ENCODE measurements at regions not wholly inside any gene's neighbourhood (a gene's known extent, or its start where the extent isn't known, plus 50 kb on each side); places are given as distances from the start of the nearest gene placed in this dataset.

GRCh38 chr21:14877581-14878228 lies 187.1 kb downstream of the NRIP1 start:
- peaks cover 8% of the 10 kb centered on the region for H3K4me1 Mint-ChIP-seq
- no peak overlapping the region for H3K27ac Mint-ChIP-seq
- H3K9me3 Mint-ChIP-seq: no peaks in the 10 kb centered on the region
- no peak for DNase-seq
- H3K4me3 Mint-ChIP-seq: no peak overlapping the region
- H3K36me3 Mint-ChIP-seq: no peaks in the 10 kb centered on the region
- H3K27me3 Mint-ChIP-seq: no peaks in the 10 kb centered on the region

GRCh38 chr21:14876524-14876840 lies 188.3 kb downstream of the NRIP1 start:
- Mint-ChIP-seq H3K4me3 (no peak overlapping the region), H3K4me1 (peaks cover 8% of the 10 kb centered on the region), H3K27ac (no peak overlapping the region), H3K9me3 (no peaks in the 10 kb centered on the region), H3K27me3 (no peaks in the 10 kb centered on the region), H3K36me3 (no peaks in the 10 kb centered on the region)
- no peak for DNase-seq

- H3K27ac Mint-ChIP-seq: no peak overlapping the region
- no peaks in the 10 kb centered on the region for H3K36me3 Mint-ChIP-seq
- DNase-seq: no peak
- H3K27me3 Mint-ChIP-seq: no peaks in the 10 kb centered on the region
- peaks cover 8% of the 10 kb centered on the region for H3K4me1 Mint-ChIP-seq
- no peaks in the 10 kb centered on the region for H3K9me3 Mint-ChIP-seq
- no peak overlapping the region for H3K4me3 Mint-ChIP-seq
These were observed 188.9 kb downstream of the NRIP1 start for GRCh38 chr21:14875704-14876523.

GRCh38 chr21:14875186-14875585 lies 189.6 kb downstream of the NRIP1 start:
- Mint-ChIP-seq H3K4me1 (peaks cover 8% of the 10 kb centered on the region), H3K27me3 (no peaks in the 10 kb centered on the region), H3K4me3 (no peak overlapping the region), H3K27ac (no peak overlapping the region), H3K36me3 (no peaks in the 10 kb centered on the region), H3K9me3 (no peaks in the 10 kb centered on the region)
- DNase-seq: no peak

- Mint-ChIP-seq H3K4me3 (no peak overlapping the region), H3K4me1 (peaks cover 8% of the 10 kb centered on the region), H3K36me3 (no peaks in the 10 kb centered on the region), H3K27ac (no peak overlapping the region), H3K9me3 (no peaks in the 10 kb centered on the region), H3K27me3 (no peaks in the 10 kb centered on the region)
- DNase-seq: no peak
These were observed 190.4 kb downstream of the NRIP1 start for GRCh38 chr21:14874379-14874778.

- Mint-ChIP-seq H3K9me3 (no peaks in the 10 kb centered on the region), H3K4me3 (no peak overlapping the region), H3K4me1 (no peaks in the 10 kb centered on the region), H3K27ac (no peak overlapping the region), H3K27me3 (no peaks in the 10 kb centered on the region), H3K36me3 (no peaks in the 10 kb centered on the region)
- no peak for DNase-seq
These were observed 192.9 kb downstream of the NRIP1 start for GRCh38 chr21:14871861-14872260.

GRCh38 chr21:14870853-14871149 lies 194.0 kb downstream of the NRIP1 start:
- H3K27me3 Mint-ChIP-seq: peaks cover 2% of the 10 kb centered on the region
- no peaks in the 10 kb centered on the region for H3K4me1 Mint-ChIP-seq
- no peaks in the 10 kb centered on the region for H3K36me3 Mint-ChIP-seq
- H3K9me3 Mint-ChIP-seq: no peaks in the 10 kb centered on the region
- H3K27ac Mint-ChIP-seq: no peak overlapping the region
- no peak for DNase-seq
- no peak overlapping the region for H3K4me3 Mint-ChIP-seq

- H3K9me3 Mint-ChIP-seq: no peaks in the 10 kb centered on the region
- no peak overlapping the region for H3K27ac Mint-ChIP-seq
- DNase-seq: no peak
- no peaks in the 10 kb centered on the region for H3K4me1 Mint-ChIP-seq
- no peaks in the 10 kb centered on the region for H3K36me3 Mint-ChIP-seq
- peaks cover 2% of the 10 kb centered on the region for H3K27me3 Mint-ChIP-seq
- no peak overlapping the region for H3K4me3 Mint-ChIP-seq
These were observed 194.6 kb downstream of the NRIP1 start for GRCh38 chr21:14869984-14870852.

GRCh38 chr21:14866859-14867765 lies 197.7 kb downstream of the NRIP1 start:
- DNase-seq: no peak
- Mint-ChIP-seq H3K36me3 (no peaks in the 10 kb centered on the region), H3K27ac (no peak overlapping the region), H3K27me3 (peaks cover 2% of the 10 kb centered on the region), H3K4me3 (no peak overlapping the region), H3K9me3 (no peaks in the 10 kb centered on the region), H3K4me1 (peaks cover 7% of the 10 kb centered on the region)

GRCh38 chr21:14864211-14865021 lies 200.4 kb downstream of the NRIP1 start:
- Mint-ChIP-seq H3K4me3 (no peak overlapping the region), H3K4me1 (peaks cover 8% of the 10 kb centered on the region), H3K27me3 (peaks cover 2% of the 10 kb centered on the region), H3K36me3 (no peaks in the 10 kb centered on the region), H3K27ac (no peak overlapping the region), H3K9me3 (no peaks in the 10 kb centered on the region)
- peak; percentile 29 for DNase-seq

GRCh38 chr21:14863745-14864210 lies 201.0 kb downstream of the NRIP1 start:
- H3K9me3 Mint-ChIP-seq: no peaks in the 10 kb centered on the region
- H3K4me1 Mint-ChIP-seq: peaks cover 8% of the 10 kb centered on the region
- no peaks in the 10 kb centered on the region for H3K36me3 Mint-ChIP-seq
- no peak for DNase-seq
- no peak overlapping the region for H3K27ac Mint-ChIP-seq
- no peak overlapping the region for H3K4me3 Mint-ChIP-seq
- peaks cover 2% of the 10 kb centered on the region for H3K27me3 Mint-ChIP-seq

GRCh38 chr21:14862794-14863720 lies 201.7 kb downstream of the NRIP1 start:
- H3K27ac Mint-ChIP-seq: no peak overlapping the region
- no peaks in the 10 kb centered on the region for H3K9me3 Mint-ChIP-seq
- no peaks in the 10 kb centered on the region for H3K36me3 Mint-ChIP-seq
- H3K27me3 Mint-ChIP-seq: peaks cover 2% of the 10 kb centered on the region
- DNase-seq: no peak
- no peak overlapping the region for H3K4me3 Mint-ChIP-seq
- H3K4me1 Mint-ChIP-seq: peaks cover 8% of the 10 kb centered on the region

- Mint-ChIP-seq H3K27ac (no peak overlapping the region), H3K4me1 (peaks cover 6% of the 10 kb centered on the region), H3K27me3 (no peaks in the 10 kb centered on the region), H3K9me3 (peaks cover 2% of the 10 kb centered on the region), H3K36me3 (no peaks in the 10 kb centered on the region), H3K4me3 (no peak overlapping the region)
- DNase-seq: no peak
These were observed 206.5 kb downstream of the NRIP1 start for GRCh38 chr21:14858311-14858710.
